Caco-2 (cell line): ENCODE measurements at regions not wholly inside any gene's neighbourhood (a gene's known extent, or its start where the extent isn't known, plus 50 kb on each side); places are given as distances from the start of the nearest gene placed in this dataset.

Experiments
- BruUV-seq: library from RNA; stranded (reverse); fragments of 400-500 nt; replicated peaks from 2 replicates; lab custom pipeline; 2021; lab: Mats Ljungman, UMichigan
- CTCF ChIA-PET: fragments of 300-600 bp; sonication (Branson Sonifier 250); formaldehyde crosslinking; loops from one replicate; lab custom pipeline; 2022; ENCODE audit warnings: antibody characterized with exemption; lab: Charles Lee
- POLR2A ChIA-PET: fragments of 300-600 bp; sonication (Branson Sonifier 250); formaldehyde crosslinking; loops from one replicate; lab custom pipeline; 2022; ENCODE audit warnings: antibody characterized with exemption; lab: Charles Lee
- DNase-seq, 2 experiments: peaks; one replicate each; pipeline versions ENCODE4 v3.0.0 to v3.0.0-alpha.2; 2020 to 2022
- H3K27me3 ChIP-seq: replicated peaks from 2 replicates; pipeline ENCODE4 v1.6.0; 2011; ENCODE audit warnings: low read length; ENCODE audit not compliant: control insufficient read depth, insufficient read depth
- H3K36me3 ChIP-seq: 2 replicates; pipeline ENCODE4 v1.5.1; 2011; ENCODE audit warnings: low read length; ENCODE audit not compliant: control insufficient read depth, insufficient read depth
- H3K4me1 ChIP-seq: fragments of 250-450 bp; sonication (Bioruptor Pico); 2 replicates; pipeline ENCODE4 v1.5.1; 2020; ENCODE audit warnings: mild to moderate bottlenecking
- H3K4me3 ChIP-seq: 2 replicates; pipeline ENCODE4 v1.5.1; 2011; ENCODE audit warnings: low read depth, mild to moderate bottlenecking, control low read depth, low read length
- H3K9me3 ChIP-seq: fragments of 250-450 bp; sonication (Bioruptor Pico); 2 replicates; pipeline ENCODE4 v1.5.1; 2020; ENCODE audit warnings: mild to moderate bottlenecking, moderate library complexity
- H3K27ac Mint-ChIP-seq: one replicate; pipeline ENCODE4 v1.8.0; 2022; ENCODE audit warnings: mixed read lengths; ENCODE audit not compliant: unreplicated experiment
- H3K27me3 Mint-ChIP-seq: one replicate; pipeline ENCODE4 v1.8.0; 2022; ENCODE audit warnings: mixed read lengths; ENCODE audit not compliant: insufficient read depth, unreplicated experiment
- H3K36me3 Mint-ChIP-seq: one replicate; pipeline ENCODE4 v1.8.0; 2022; ENCODE audit warnings: mild to moderate bottlenecking, mixed read lengths; ENCODE audit not compliant: insufficient read depth, unreplicated experiment
- H3K4me1 Mint-ChIP-seq: one replicate; pipeline ENCODE4 v1.8.0; 2022; ENCODE audit warnings: low read depth, mixed read lengths; ENCODE audit not compliant: unreplicated experiment
- H3K4me3 Mint-ChIP-seq: one replicate; pipeline ENCODE4 v1.8.0; 2022; ENCODE audit warnings: mild to moderate bottlenecking, moderate library complexity, mixed read lengths; ENCODE audit not compliant: unreplicated experiment
- H3K9me3 Mint-ChIP-seq: one replicate; pipeline ENCODE4 v1.8.0; 2022; ENCODE audit warnings: mixed read lengths; ENCODE audit not compliant: unreplicated experiment
- CTCF ChIP-seq, 2 experiments: fragments of 200-600 bp in 1 of 2; IDR thresholded peaks; 1 replicate in 1 of 2; 2 replicates in 1 of 2; pipeline versions ENCODE4 v1.5.1 to v1.8.0; 2011 to 2022; ENCODE audit warnings: antibody characterized with exemption in 1 of 2, control low read depth in 1 of 2, inconsistent platforms in 1 of 2, low read depth in 1 of 2, low read length in 1 of 2, mild to moderate bottlenecking in 1 of 2, moderate library complexity in 1 of 2; ENCODE audit not compliant: insufficient read depth in 1 of 2, severe bottlenecking in 1 of 2, unreplicated experiment in 1 of 2
- intact Hi-C: fragments of 100-400 bp; cut with micrococcal nuclease; formaldehyde crosslinking; loops from one replicate; pipeline ENCODE4 v1.10.0; 2022; ENCODE audit not compliant: unreplicated experiment

GRCh38 chr2:239504643-239505235, 103.9 kb upstream of the HDAC4 start:
- Histone ChIP-seq H3K27me3 (no peaks in the 10 kb centered on the region), H3K36me3 (no peaks in the 10 kb centered on the region), H3K9me3 (no peaks in the 10 kb centered on the region), H3K4me3 (no peak overlapping the region), H3K4me1 (no peaks in the 10 kb centered on the region)
- DNase-seq = no peak
- ChIA-PET POLR2A (no interaction called here), CTCF (no interaction called here)
- intact Hi-C loops = no loop called here
- BruUV-seq = no TSS peak
- Mint-ChIP-seq H3K27ac (no peak overlapping the region), H3K27me3 (no peaks in the 10 kb centered on the region), H3K4me1 (no peaks in the 10 kb centered on the region), H3K36me3 (no peaks in the 10 kb centered on the region), H3K4me3 (no peak overlapping the region), H3K9me3 (no peaks in the 10 kb centered on the region)
- TF ChIP-seq CTCF (IDR thresholded peaks at IDR 0.05; ENCODE audit: insufficient read depth in 1 of 2, low read depth in 1 of 2, low read length in 1 of 2, severe bottlenecking in 1 of 2, unreplicated experiment in 1 of 2) = no peak

- BruUV-seq = no TSS peak
- ChIA-PET CTCF (no interaction called here), POLR2A (no interaction called here)
- no peaks in the 10 kb centered on the region for H3K4me1 ChIP-seq
- Mint-ChIP-seq H3K4me1 (no peaks in the 10 kb centered on the region), H3K9me3 (no peaks in the 10 kb centered on the region), H3K27ac (no peak overlapping the region), H3K4me3 (no peak overlapping the region), H3K27me3 (peaks cover 2% of the 10 kb centered on the region), H3K36me3 (no peaks in the 10 kb centered on the region)
- no peaks in the 10 kb centered on the region for H3K9me3 ChIP-seq
- DNase-seq = no peak
- no peaks in the 10 kb centered on the region for H3K27me3 ChIP-seq
- H3K4me3 ChIP-seq = no peak overlapping the region
- intact Hi-C loops = no loop called here
- TF ChIP-seq CTCF (IDR thresholded peaks at IDR 0.05; ENCODE audit: insufficient read depth in 1 of 2, low read depth in 1 of 2, low read length in 1 of 2, severe bottlenecking in 1 of 2, unreplicated experiment in 1 of 2) = no peak
- H3K36me3 ChIP-seq = no peaks in the 10 kb centered on the region
Measured at GRCh38 chr2:239502430-239503186, 101.8 kb upstream of the HDAC4 start.

- CTCF ChIA-PET = no interaction called here
- Histone ChIP-seq H3K4me1 (no peaks in the 10 kb centered on the region), H3K4me3 (no peak overlapping the region), H3K27me3 (no peaks in the 10 kb centered on the region), H3K9me3 (no peaks in the 10 kb centered on the region), H3K36me3 (no peaks in the 10 kb centered on the region)
- no peak overlapping the region for H3K27ac Mint-ChIP-seq
- BruUV-seq = no TSS peak
- no peaks in the 10 kb centered on the region for H3K9me3 Mint-ChIP-seq
- H3K4me3 Mint-ChIP-seq = no peak overlapping the region
- TF ChIP-seq CTCF (IDR thresholded peaks at IDR 0.05; ENCODE audit: insufficient read depth in 1 of 2, low read depth in 1 of 2, low read length in 1 of 2, severe bottlenecking in 1 of 2, unreplicated experiment in 1 of 2) = no peak
- H3K27me3 Mint-ChIP-seq = peaks cover 2% of the 10 kb centered on the region
- H3K4me1 Mint-ChIP-seq = no peaks in the 10 kb centered on the region
- POLR2A ChIA-PET = no interaction called here
- intact Hi-C loops = no loop called here
- no peak for DNase-seq
- no peaks in the 10 kb centered on the region for H3K36me3 Mint-ChIP-seq
Measured at GRCh38 chr2:239500574-239501550, 100.0 kb upstream of the HDAC4 start.
